Liver (tissue), 8 donors: ENCODE measurements at regions not wholly inside any gene's neighbourhood (a gene's known extent, or its start where the extent isn't known, plus 50 kb on each side); places are given as distances from the start of the nearest gene placed in this dataset.

Source experiments
- DNase-seq: peaks from one replicate; pipeline ENCODE4 v3.0.0-alpha.2; 2017; ENCODE audit warnings: low spot score
- H3K27ac ChIP-seq, 2 donors: one replicate each; pipeline ENCODE4 v1.7.0; 2013; ENCODE audit warnings: inconsistent platforms in 2 of 2, low read length in 2 of 2, control low read depth in 1 of 2, low read depth in 1 of 2, mild to moderate bottlenecking in 1 of 2
- H3K27me3 ChIP-seq, 4 donors: one replicate each; pipeline versions ENCODE4 v1.6.1 to v1.7.0; 2013; ENCODE audit warnings: low read length in 3 of 4, inconsistent platforms in 1 of 4, mild to moderate bottlenecking in 1 of 4, moderate library complexity in 1 of 4; ENCODE audit not compliant: control insufficient read depth in 4 of 4, insufficient read depth in 4 of 4
- H3K36me3 ChIP-seq, 4 donors: one replicate each; pipeline versions ENCODE4 v1.6.1 to v1.7.0; 2013; ENCODE audit warnings: low read length in 3 of 4, mild to moderate bottlenecking in 3 of 4, low read depth in 1 of 4, moderate library complexity in 1 of 4; ENCODE audit not compliant: control insufficient read depth in 4 of 4, insufficient read depth in 3 of 4
- H3K4me1 ChIP-seq, 4 donors: one replicate each; pipeline versions ENCODE4 v1.6.1 to v1.7.0; 2013; ENCODE audit warnings: low read length in 3 of 4, mild to moderate bottlenecking in 3 of 4, moderate library complexity in 1 of 4; ENCODE audit not compliant: control insufficient read depth in 4 of 4, insufficient read depth in 4 of 4
- H3K4me3 ChIP-seq, 3 donors: one replicate each; pipeline versions ENCODE4 v1.6.1 to v1.7.0; 2013; ENCODE audit warnings: low read length in 3 of 3, control low read depth in 1 of 3, low read depth in 1 of 3, mild to moderate bottlenecking in 1 of 3
- H3K9ac ChIP-seq, 2 donors: one replicate each; pipeline ENCODE4 v1.7.0; 2013; ENCODE audit warnings: low read length in 2 of 2, mild to moderate bottlenecking in 2 of 2, moderate library complexity in 2 of 2, control low read depth in 1 of 2, low read depth in 1 of 2
- H3K9me3 ChIP-seq, 4 donors: one replicate each; pipeline versions ENCODE4 v1.6.1 to v1.7.0; 2013; ENCODE audit warnings: low read length in 3 of 4; ENCODE audit not compliant: control insufficient read depth in 4 of 4
- ATF3 ChIP-seq: IDR thresholded peaks from 2 replicates; pipeline ENCODE4 v1.6.1; 2016; ENCODE audit warnings: antibody characterized with exemption
- CTCF ChIP-seq: fragments of 150-350 bp; IDR thresholded peaks from 2 replicates; pipeline ENCODE4 v1.5.1; 2017; ENCODE audit warnings: improper control_type of control experiment, low read depth, low read length; ENCODE audit not compliant: missing input control
- FOXA1 ChIP-seq: IDR thresholded peaks from 2 replicates; pipeline ENCODE4 v1.6.1; 2016; ENCODE audit warnings: antibody characterized with exemption
- FOXA2 ChIP-seq: IDR thresholded peaks from 2 replicates; pipeline ENCODE4 v1.6.1; 2016; ENCODE audit warnings: antibody characterized with exemption
- GABPA ChIP-seq, 2 donors: IDR thresholded peaks in 1 of 2; conservative IDR thresholded peaks in 1 of 2; 2 replicates each; pipeline ENCODE4 v1.6.1; 2016; ENCODE audit warnings: antibody characterized with exemption in 2 of 2, mild to moderate bottlenecking in 1 of 2, moderate library complexity in 1 of 2
- HNF4A ChIP-seq, 2 donors: conservative IDR thresholded peaks; 2 replicates each; pipeline ENCODE4 v1.6.1; 2016; ENCODE audit warnings: antibody characterized with exemption in 2 of 2, mild to moderate bottlenecking in 2 of 2
- HNF4G ChIP-seq: IDR thresholded peaks from 2 replicates; pipeline ENCODE4 v1.6.1; 2016; ENCODE audit warnings: antibody characterized with exemption
- JUND ChIP-seq, 2 donors: IDR thresholded peaks; 2 replicates each; pipeline ENCODE4 v1.6.1; 2016; ENCODE audit warnings: antibody characterized with exemption in 2 of 2
- MAX ChIP-seq: IDR thresholded peaks from 2 replicates; pipeline ENCODE4 v1.6.1; 2016; ENCODE audit warnings: antibody characterized with exemption
- NR2F2 ChIP-seq: IDR thresholded peaks from 2 replicates; pipeline ENCODE4 v1.6.1; 2016; ENCODE audit warnings: antibody characterized with exemption
- REST ChIP-seq: IDR thresholded peaks from 2 replicates; pipeline ENCODE4 v1.6.1; 2016; ENCODE audit warnings: antibody characterized with exemption, mild to moderate bottlenecking
- RXRA ChIP-seq, 2 donors: IDR thresholded peaks; 2 replicates each; pipeline ENCODE4 v1.6.1; 2017 to 2018; ENCODE audit warnings: antibody characterized with exemption in 2 of 2, mild to moderate bottlenecking in 1 of 2
- SP1 ChIP-seq: IDR thresholded peaks from 2 replicates; pipeline ENCODE4 v1.6.1; 2018; ENCODE audit warnings: antibody characterized with exemption, mild to moderate bottlenecking
- TAF1 ChIP-seq: conservative IDR thresholded peaks from 2 replicates; pipeline ENCODE4 v1.6.1; 2016; ENCODE audit warnings: antibody characterized with exemption, mild to moderate bottlenecking
- ZBTB33 ChIP-seq: IDR thresholded peaks from 2 replicates; pipeline ENCODE4 v1.6.1; 2016; ENCODE audit warnings: antibody characterized with exemption
- WGBS: extraction: QIAGEN DNeasy Blood & Tissue Kit; methylation state at CpG from one replicate; pipeline ENCODE4 v1.1.7; 2013; 5-methylcytosine and 5-hydroxymethylcytosine counted together
- donor health status: healthy.
- donor health status: healthy.
- donor health status: healthy.
- donor health status: healthy.
- donor health status: healthy.

GRCh38 chr2:65668744-65669143 lies 236.3 kb upstream of the SPRED2 start (continued):
- TF ChIP-seq REST, result no peak
- TF ChIP-seq JUND (IDR thresholded peaks at IDR 0.05), result no peak
- TF ChIP-seq TAF1, result no peak

- Histone ChIP-seq H3K36me3 (no peaks in the 10 kb centered on the region), H3K9ac (no peak overlapping the region), H3K27ac (no peak overlapping the region), H3K4me1 (no peaks in the 10 kb centered on the region), H3K9me3 (peaks cover 7 to 13% (median 9%) of the 10 kb centered on the region in 4 donors), H3K4me3 (no peak overlapping the region), H3K27me3 (no peaks in the 10 kb centered on the region)
- no peak for DNase-seq
- TF ChIP-seq RXRA (IDR thresholded peaks at IDR 0.05), result no peak
- no peak for TF ChIP-seq CTCF
- TF ChIP-seq REST, result no peak
- no peak for TF ChIP-seq SP1
- TF ChIP-seq NR2F2, result no peak
- TF ChIP-seq GABPA (IDR thresholded peaks at IDR 0.05 in 1 of 2, conservative IDR thresholded peaks at IDR 0.05 in 1 of 2), result no peak
- TF ChIP-seq FOXA1, result no peak
- no peak for TF ChIP-seq ZBTB33
- TF ChIP-seq MAX, result no peak
- TF ChIP-seq TAF1, result no peak
- no peak for TF ChIP-seq FOXA2
- no peak for TF ChIP-seq JUND (IDR thresholded peaks at IDR 0.05)
- TF ChIP-seq HNF4G, result no peak
- TF ChIP-seq ATF3, result no peak
- TF ChIP-seq HNF4A (conservative IDR thresholded peaks at IDR 0.05), result no peak
- 88% methylated on average over 6 of the region's 6 CpGs for WGBS
Observed at GRCh38 chr2:65666156-65666725, 233.8 kb upstream of the SPRED2 start.
